Middle frontal gyrus (tissue), 1 donor: ENCODE measurements at regions not wholly inside any gene's neighbourhood (a gene's known extent, or its start where the extent isn't known, plus 50 kb on each side); places are given as distances from the start of the nearest gene placed in this dataset.
"Not testable (repeated sequence)": the region's sequence is repeated elsewhere in the genome, so short reads cannot be mapped to it uniquely, and the experiment has no call there.

Source experiments
- DNase-seq: peaks from one replicate; pipeline ENCODE4 v3.0.0-alpha.2; 2015; ENCODE audit warnings: low spot score; ENCODE audit errors: extremely low spot score

DNA sequence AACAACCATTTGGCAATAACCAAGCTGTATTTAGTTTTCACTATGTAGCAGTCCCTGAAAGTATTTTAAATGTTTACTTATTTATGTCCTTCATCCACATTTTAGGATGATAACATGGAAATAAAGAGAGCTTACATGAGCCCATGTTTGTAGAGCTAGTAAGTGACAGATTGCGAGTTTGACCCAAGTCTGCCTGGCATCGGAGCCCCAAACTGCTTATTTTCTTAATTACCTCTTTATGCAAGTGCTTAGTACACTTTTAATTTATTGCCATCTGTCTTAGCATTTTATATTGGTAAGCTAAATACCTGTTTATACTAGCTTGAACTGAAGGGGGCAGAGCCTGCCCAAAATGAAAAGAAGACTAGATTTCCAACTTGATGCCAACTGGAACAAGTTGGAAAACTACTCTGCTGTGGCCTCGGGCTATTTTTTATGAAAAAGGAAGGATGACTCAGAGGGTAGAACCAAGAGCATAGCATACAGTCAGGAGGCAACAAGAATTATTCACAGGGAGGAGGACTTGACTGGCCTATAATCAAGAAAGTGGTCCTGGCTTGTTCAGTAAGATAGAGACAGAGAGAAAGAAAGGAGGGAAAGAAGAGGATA is 150.2 kb downstream of the NDFIP2 start:
- no peak for DNase-seq

DNA sequence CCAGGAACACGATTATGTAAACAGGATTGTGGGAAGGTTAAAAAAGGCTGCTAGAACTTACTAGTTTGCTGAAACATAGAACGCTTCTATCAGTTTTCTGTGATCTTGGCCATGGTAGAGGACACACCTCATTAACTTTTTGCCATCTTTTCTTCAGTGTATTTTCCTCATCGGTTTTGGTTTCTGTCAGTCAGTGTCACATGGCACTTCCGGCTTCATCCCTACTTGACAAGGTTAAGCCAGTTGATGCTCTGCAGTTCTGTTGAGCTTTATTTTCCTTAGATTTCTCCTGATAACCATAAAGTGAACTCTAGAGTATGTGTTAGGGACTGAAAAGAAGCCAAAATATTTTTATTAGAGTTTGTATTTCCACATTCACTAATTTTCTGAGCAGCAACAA is 147.5 kb downstream of the NDFIP2 start:
- DNase-seq, result no peak

DNA sequence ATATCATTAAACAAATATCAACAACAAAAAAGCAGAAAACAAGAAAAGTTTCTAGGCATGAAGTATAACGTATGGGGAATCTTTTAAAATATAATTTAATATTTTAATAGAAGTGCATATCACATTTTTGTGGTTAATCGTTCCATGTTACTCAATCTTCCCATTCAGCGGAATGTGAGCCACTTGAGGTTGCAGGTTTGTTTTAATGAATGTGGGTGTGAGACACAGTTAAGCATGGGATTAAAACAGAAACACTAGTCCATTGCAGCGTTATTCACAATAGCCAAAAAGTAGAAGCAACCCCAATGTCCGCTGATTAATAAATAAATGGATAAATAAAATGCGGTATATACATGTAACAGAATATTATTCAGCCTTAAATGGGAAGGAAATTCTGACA is 146.0 kb downstream of the NDFIP2 start:
- no peak for DNase-seq

DNA sequence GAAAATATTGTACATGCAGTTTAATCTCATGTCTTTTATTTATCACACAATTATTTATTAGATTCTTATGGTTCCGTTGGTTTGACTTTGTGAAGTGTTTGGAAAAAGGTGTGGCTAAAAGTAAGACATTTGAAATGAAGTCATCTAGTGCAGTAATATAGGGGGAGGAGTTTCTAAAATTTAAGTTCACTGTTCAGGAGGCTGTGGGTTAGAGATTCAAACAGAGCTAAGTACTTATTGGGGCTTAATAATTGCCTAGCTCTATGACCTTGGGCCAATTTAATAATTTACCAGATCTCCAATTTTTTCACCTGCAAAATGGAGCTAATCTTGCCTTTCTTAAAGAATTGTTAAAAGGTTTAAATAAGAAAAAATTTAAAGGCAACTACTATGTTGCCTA is 144.6 kb downstream of the NDFIP2 start:
- no peak for DNase-seq

DNA sequence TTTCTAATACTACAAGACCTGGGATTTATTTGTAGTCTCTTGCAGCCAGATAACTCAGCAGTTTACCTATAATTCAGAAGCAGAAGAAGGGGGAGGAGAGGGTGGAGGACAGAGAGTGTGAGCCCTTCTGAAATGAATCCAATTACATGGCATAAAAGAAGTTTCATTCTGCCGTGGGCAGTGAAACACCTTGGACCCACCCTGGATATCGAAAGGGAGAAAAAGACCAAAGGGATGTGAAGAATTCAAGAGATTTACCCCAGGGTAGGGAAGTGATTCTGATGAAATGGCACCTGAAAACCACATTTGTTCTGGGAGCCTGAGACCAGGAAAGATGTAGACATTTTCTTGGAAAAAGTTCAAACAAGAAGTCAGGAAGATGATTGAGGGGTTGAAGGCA is 140.9 kb downstream of the NDFIP2 start:
- DNase-seq, result no peak

DNA sequence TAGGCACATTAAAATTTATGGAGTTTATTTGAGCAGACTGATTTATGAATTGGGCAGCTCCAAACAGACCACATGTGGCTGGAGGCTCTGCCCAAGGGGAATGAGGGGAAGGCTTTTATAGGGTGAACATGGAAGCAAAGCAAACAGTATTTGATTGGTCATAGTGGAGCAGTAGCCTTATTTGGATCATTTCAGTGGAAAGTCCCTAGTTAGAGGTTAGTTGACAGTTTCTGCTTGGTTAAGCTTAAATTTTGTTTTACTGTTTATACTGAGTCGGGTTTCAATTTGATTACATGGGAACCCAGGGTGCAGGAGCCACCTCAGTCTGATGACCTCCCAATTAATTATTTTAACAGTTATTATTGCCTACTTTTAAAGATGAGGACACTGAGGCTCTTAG is 140.5 kb downstream of the NDFIP2 start:
- no peak for DNase-seq

DNA sequence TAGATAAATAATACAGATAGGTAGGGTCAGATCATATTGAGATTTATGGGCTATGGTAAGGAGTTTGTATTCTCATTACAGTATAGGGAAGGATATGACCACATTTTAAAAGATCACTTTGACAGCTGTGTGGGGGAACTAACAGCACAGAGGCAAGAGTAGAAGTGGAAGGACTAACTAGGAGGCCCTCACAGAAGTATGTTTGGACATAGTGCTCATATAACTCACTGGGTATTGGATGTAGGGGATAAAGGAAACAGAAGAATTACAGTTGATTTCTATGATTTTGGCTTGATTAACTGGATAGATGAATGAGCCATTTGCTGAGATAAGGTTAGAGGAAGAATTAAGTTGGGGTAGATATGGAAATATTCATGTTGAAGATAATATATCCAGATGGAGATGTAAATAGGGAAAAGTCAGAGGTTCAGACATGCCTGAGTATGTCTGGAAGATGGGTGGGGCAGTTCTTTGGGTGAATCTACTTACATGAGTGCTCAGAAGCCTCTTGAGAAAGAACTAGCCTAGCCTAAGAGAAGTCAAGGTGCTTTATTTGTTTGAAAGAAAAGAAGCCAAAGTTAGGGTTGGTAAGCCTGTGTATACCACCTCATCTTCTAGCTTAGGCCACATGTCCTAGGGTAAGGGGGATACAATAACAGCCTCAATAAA is 133.4 kb downstream of the NDFIP2 start:
- DNase-seq, result no peak

DNA sequence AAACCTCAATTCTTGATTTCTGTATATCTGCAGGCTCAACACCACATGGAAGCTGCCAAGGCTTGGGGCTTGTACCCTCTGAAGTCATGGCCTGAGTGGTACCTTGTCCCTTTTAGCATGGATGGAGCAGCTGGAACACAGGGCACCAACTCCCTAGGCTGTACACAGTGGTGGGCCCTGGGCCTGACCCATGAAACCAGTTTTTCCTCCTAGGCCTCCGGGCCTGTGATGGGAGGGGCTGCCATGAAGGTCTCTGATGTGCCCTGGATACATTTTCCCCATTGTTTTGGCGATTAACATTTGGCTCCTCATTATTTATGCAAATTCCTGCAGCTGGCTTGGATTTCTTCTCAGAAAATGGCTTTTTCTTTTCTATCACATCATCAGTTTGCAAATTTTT is 131.6 kb downstream of the NDFIP2 start:
- no peak for DNase-seq

DNA sequence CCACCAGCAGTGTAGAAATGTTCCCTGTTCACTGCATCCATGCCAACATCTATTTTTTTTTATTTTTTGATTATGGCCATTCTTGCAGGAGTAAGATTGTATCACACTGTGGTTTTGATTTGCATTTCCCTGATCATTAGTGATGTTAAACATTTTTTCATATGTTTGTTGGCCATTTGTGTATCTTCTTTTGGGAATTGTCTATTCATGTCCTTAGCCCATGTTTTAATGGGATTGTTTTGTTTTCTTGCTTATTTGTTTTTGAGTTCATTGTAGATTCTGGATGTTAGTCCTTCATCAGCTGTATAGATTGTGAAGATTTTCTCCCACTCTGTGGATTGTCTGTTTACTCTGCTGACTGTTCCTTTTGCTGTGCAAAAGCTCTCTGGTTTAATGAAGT is 126.9 kb downstream of the NDFIP2 start:
- DNase-seq, result not testable (repeated sequence)
